Erythroblast (primary cell): ENCODE measurements at regions not wholly inside any gene's neighbourhood (a gene's known extent, or its start where the extent isn't known, plus 50 kb on each side); places are given as distances from the start of the nearest gene placed in this dataset.

Source experiments
- GATA1 ChIP-seq: IDR thresholded peaks from 2 replicates; pipeline ENCODE4 v1.6.1; 2011; ENCODE audit warnings: low read depth, mild to moderate bottlenecking, control low read depth, low read length, moderate library complexity
- POLR2A ChIP-seq: IDR thresholded peaks from 2 replicates; pipeline ENCODE4 v1.6.1; 2011; ENCODE audit warnings: mild to moderate bottlenecking, low read length

GRCh38 chr20:56940466-56940865, 311.4 kb downstream of the TFAP2C start:
- TF ChIP-seq POLR2A (no peak), GATA1 (no peak)
